ENCODE measurements at regions not wholly inside any gene's neighbourhood (a gene's known extent, or its start where the extent isn't known, plus 50 kb on each side); places are given as distances from the start of the nearest gene placed in this dataset.

DNA sequence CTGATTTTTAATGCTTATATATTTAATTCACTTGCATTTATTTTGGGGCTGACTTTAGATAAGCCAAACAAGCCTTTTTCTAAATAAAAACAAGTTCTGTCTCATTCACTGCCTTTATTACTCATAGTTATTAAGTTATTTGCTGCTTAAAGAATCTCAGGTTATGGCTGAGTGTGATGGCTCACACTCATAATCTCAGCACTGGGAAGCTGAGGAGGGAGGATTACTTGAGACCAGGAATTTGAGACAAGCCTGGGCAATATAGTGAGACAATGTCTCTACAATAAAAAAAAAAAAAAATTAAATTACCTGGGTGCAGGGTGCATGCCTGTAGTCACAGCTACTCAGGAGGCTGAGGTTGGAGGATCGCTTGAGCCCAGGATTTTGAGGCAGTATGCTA lies 85.0 kb upstream of the MAN2A1 start:
- TF ChIP-seq, protein P1, sequence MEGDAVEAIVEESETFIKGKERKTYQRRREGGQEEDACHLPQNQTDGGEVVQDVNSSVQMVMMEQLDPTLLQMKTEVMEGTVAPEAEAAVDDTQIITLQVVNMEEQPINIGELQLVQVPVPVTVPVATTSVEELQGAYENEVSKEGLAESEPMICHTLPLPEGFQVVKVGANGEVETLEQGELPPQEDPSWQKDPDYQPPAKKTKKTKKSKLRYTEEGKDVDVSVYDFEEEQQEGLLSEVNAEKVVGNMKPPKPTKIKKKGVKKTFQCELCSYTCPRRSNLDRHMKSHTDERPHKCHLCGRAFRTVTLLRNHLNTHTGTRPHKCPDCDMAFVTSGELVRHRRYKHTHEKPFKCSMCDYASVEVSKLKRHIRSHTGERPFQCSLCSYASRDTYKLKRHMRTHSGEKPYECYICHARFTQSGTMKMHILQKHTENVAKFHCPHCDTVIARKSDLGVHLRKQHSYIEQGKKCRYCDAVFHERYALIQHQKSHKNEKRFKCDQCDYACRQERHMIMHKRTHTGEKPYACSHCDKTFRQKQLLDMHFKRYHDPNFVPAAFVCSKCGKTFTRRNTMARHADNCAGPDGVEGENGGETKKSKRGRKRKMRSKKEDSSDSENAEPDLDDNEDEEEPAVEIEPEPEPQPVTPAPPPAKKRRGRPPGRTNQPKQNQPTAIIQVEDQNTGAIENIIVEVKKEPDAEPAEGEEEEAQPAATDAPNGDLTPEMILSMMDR (IDR thresholded peaks at IDR 0.05), result no peak
- TF ChIP-seq POLR2A (IDR thresholded peaks at IDR 0.05), result no peak

All from right lobe of liver (tissue), 4 donors.